Vagina (tissue), 2 donors: ENCODE measurements at regions not wholly inside any gene's neighbourhood (a gene's known extent, or its start where the extent isn't known, plus 50 kb on each side); places are given as distances from the start of the nearest gene placed in this dataset.

Experiments used
- POLR2AphosphoS5 ChIP-seq, 2 donors: sonication (generic); formaldehyde crosslinking; IDR thresholded peaks; one replicate each; pipeline ENCODE4 v1.9.0; 2017; ENCODE audit warnings: antibody characterized with exemption in 2 of 2, mild to moderate bottlenecking in 2 of 2, low read depth in 1 of 2; ENCODE audit not compliant: insufficient read depth in 1 of 2
- TF ChIP-seq, protein P1 (sequence below), 3 experiments: fragments of 450-650 bp in 2 of 3; fragments of 200-600 bp in 1 of 3; sonication (generic) in 1 of 3; IDR thresholded peaks; one replicate each; pipeline ENCODE4 v1.5.1; 2017 to 2019; ENCODE audit warnings: antibody characterized with exemption in 3 of 3, mild to moderate bottlenecking in 2 of 3, moderate library complexity in 2 of 3

DNA sequence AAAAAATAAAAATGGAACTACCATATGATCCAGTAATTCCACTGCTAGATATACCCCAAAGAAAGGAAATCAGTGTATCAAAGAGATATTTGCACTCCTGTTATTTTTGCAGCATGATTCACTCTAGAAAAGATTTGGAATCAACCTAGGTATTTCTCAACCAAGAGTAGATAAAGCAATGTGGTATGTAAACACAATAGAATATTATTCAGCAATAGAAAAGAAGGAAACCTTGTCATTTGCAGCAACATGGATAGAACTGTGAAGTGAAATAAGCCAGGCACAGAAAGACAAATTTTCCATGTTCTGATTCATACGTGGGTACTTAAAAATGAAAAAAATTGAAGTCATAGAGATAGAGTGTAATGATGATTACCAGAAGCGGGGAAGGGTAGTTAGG lies 362.3 kb upstream of the EPHA5 start:
- TF ChIP-seq, protein P1, sequence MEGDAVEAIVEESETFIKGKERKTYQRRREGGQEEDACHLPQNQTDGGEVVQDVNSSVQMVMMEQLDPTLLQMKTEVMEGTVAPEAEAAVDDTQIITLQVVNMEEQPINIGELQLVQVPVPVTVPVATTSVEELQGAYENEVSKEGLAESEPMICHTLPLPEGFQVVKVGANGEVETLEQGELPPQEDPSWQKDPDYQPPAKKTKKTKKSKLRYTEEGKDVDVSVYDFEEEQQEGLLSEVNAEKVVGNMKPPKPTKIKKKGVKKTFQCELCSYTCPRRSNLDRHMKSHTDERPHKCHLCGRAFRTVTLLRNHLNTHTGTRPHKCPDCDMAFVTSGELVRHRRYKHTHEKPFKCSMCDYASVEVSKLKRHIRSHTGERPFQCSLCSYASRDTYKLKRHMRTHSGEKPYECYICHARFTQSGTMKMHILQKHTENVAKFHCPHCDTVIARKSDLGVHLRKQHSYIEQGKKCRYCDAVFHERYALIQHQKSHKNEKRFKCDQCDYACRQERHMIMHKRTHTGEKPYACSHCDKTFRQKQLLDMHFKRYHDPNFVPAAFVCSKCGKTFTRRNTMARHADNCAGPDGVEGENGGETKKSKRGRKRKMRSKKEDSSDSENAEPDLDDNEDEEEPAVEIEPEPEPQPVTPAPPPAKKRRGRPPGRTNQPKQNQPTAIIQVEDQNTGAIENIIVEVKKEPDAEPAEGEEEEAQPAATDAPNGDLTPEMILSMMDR (IDR thresholded peaks at IDR 0.05): no peak
- TF ChIP-seq POLR2AphosphoS5 (IDR thresholded peaks at IDR 0.05; ENCODE audit: insufficient read depth in 1 of 2, low read depth in 1 of 2): no peak
